Left lung (tissue), 4 donors: ENCODE measurements at regions not wholly inside any gene's neighbourhood (a gene's known extent, or its start where the extent isn't known, plus 50 kb on each side); places are given as distances from the start of the nearest gene placed in this dataset.

Experiments
- ATAC-seq: fragments of 200-7000 bp; cut with Tn5 transposase; one replicate; pipeline ENCODE4 v1.9.1; 2020; ENCODE audit warnings: moderate library complexity
- DNase-seq, 4 donors: peaks; one replicate each; pipeline ENCODE4 v3.0.0-alpha.2; 2013 to 2020
- H3K27ac ChIP-seq, 2 donors: fragments of 200-600 bp; sonication (generic) in 1 of 2; one replicate each; pipeline versions ENCODE4 v1.5.0 to v1.8.0; 2020 to 2021
- H3K27me3 ChIP-seq, 2 donors: fragments of 200-600 bp; sonication (generic) in 1 of 2; one replicate each; pipeline versions ENCODE4 v1.5.0 to v1.8.0; 2020 to 2021
- H3K36me3 ChIP-seq, 2 donors: fragments of 200-600 bp; sonication (generic) in 1 of 2; one replicate each; pipeline versions ENCODE4 v1.5.0 to v1.8.0; 2020 to 2021
- H3K4me1 ChIP-seq, 2 donors: fragments of 200-600 bp; one replicate each; pipeline ENCODE4 v1.8.0; 2021
- H3K4me3 ChIP-seq, 2 donors: fragments of 200-600 bp; sonication (generic) in 1 of 2; one replicate each; pipeline versions ENCODE4 v1.5.0 to v1.8.0; 2020 to 2021; ENCODE audit warnings: mild to moderate bottlenecking in 1 of 2
- H3K9me3 ChIP-seq, 2 donors: fragments of 200-600 bp; sonication (generic) in 1 of 2; one replicate each; pipeline versions ENCODE4 v1.5.0 to v1.8.0; 2020 to 2021
- intact Hi-C, 2 donors: fragments of 100-400 bp; cut with DNase I; formaldehyde crosslinking; loops; one replicate each; pipeline versions ENCODE4 v1.11.2 to v1.14.2; 2022
- TF ChIP-seq, protein P1 (sequence below), 2 donors: fragments of 200-600 bp; sonication (generic) in 1 of 2; IDR thresholded peaks; one replicate each; pipeline versions ENCODE4 v1.5.0 to v1.8.0; 2021; ENCODE audit warnings: antibody characterized with exemption in 2 of 2
- donor health status: DM: no; HTN: yes; CAD: no.
- donor health status: DM: no; HTN: no; CAD: no.

DNA sequence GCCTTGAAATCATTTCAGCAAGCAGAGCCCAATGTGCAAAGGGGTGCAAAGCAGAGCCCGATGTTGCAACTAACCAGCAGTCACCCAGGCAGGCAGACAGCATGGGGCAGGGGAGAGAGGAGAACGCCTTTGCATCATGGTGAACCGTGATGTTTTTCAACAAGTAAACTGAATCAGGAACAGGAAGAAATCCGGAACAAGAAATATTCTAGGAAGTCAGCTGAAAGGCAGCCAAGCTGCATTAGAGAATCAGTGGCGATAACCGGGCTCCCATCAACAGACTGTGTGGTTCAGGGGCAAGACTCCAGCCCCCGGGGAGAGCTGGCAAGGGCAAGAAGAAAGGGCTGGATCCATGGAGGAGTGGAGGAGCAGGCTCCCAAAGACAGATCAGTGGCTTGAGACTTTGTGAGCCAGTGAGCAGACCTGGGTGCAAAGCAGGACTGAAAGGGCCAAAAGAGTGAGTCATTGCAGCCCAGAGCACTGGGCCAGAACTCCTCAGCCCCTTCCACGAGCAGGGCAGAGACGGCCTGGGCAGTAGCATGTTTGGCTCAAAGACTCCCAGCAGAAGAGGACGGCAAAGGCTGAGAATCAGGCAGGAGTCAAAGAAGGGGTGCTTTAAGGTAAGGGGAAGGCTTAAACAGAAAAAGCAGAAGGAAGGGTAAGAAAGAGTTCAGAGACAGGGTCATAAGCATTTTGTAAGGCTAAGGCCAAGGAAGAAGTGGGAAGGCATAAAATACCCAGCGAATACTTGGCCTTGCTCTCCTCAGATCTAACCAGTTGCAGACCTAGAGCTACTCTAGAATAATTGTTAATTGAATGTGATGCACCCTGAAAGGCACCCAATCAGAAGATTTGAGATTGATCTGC, 155.0 kb downstream of the SETD4 start:
- ATAC-seq, result peak; percentile 70
- TF ChIP-seq, protein P1, sequence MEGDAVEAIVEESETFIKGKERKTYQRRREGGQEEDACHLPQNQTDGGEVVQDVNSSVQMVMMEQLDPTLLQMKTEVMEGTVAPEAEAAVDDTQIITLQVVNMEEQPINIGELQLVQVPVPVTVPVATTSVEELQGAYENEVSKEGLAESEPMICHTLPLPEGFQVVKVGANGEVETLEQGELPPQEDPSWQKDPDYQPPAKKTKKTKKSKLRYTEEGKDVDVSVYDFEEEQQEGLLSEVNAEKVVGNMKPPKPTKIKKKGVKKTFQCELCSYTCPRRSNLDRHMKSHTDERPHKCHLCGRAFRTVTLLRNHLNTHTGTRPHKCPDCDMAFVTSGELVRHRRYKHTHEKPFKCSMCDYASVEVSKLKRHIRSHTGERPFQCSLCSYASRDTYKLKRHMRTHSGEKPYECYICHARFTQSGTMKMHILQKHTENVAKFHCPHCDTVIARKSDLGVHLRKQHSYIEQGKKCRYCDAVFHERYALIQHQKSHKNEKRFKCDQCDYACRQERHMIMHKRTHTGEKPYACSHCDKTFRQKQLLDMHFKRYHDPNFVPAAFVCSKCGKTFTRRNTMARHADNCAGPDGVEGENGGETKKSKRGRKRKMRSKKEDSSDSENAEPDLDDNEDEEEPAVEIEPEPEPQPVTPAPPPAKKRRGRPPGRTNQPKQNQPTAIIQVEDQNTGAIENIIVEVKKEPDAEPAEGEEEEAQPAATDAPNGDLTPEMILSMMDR (IDR thresholded peaks at IDR 0.05), result no peak
- peaks cover 0 to 9% of the 10 kb centered on the region in 2 donors for H3K4me1 ChIP-seq
- peak overlapping the region in 1 of 2 donors; percentile 18 for H3K27ac ChIP-seq
- no peak overlapping the region for H3K4me3 ChIP-seq
- no peaks in the 10 kb centered on the region for H3K9me3 ChIP-seq
- DNase-seq, result no peak
- intact Hi-C loops, result no loop called here
- H3K27me3 ChIP-seq, result no peaks in the 10 kb centered on the region
- no peaks in the 10 kb centered on the region for H3K36me3 ChIP-seq

DNA sequence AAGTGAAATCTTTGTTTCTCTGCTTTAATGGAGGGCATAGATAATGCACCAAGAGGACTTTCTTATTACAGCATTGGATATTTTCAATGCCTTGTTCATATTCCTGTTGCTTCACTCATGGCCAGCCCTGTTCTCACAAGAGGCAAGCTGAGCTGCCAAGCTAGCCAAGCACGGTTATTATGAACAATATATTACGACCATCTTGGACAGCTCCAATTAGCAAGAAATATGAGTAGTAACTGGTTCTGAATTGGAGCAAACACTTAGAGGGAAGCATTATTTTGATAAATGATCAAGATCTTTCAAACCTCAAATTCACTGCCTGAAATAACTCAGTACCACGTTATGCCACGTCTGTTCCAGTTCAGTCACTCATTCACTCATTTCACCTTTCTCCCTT, 159.8 kb downstream of the SETD4 start:
- H3K4me3 ChIP-seq, result no peak overlapping the region
- DNase-seq (no peak), ATAC-seq (no peak)
- intact Hi-C loops, result no loop called here
- no peaks in the 10 kb centered on the region for H3K36me3 ChIP-seq
- TF ChIP-seq, protein P1 (IDR thresholded peaks at IDR 0.05), result no peak
- H3K4me1 ChIP-seq, result peaks cover 0 to 8% of the 10 kb centered on the region in 2 donors
- H3K27me3 ChIP-seq, result no peaks in the 10 kb centered on the region
- H3K27ac ChIP-seq, result no peak overlapping the region
- no peaks in the 10 kb centered on the region for H3K9me3 ChIP-seq

DNA sequence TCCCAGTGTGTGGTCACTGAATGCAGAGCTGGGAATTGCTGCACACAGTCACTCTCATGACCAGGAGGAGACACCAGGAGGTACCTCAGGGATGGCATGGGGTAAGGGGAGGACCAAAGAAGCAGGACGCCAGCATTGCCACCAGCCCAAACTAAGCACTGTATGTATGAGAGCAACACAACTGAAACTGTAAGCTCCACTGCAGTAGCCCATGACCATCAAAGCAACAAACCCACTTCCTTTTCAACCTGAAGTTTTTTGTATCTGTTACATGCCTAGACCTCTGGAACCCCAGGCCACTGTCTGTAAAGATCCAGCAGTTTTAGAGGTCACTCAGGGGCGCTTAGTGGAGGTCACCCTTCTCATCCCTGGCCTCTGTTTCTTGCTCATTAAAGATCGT, 164.3 kb downstream of the SETD4 start:
- intact Hi-C loops, result no loop called here
- H3K36me3 ChIP-seq, result no peaks in the 10 kb centered on the region
- DNase-seq (no peak), ATAC-seq (no peak)
- no peaks in the 10 kb centered on the region for H3K27me3 ChIP-seq
- TF ChIP-seq, protein P1 (IDR thresholded peaks at IDR 0.05), result no peak
- no peak overlapping the region for H3K4me3 ChIP-seq
- no peaks in the 10 kb centered on the region for H3K9me3 ChIP-seq
- H3K27ac ChIP-seq, result no peak overlapping the region
- no peaks in the 10 kb centered on the region for H3K4me1 ChIP-seq

DNA sequence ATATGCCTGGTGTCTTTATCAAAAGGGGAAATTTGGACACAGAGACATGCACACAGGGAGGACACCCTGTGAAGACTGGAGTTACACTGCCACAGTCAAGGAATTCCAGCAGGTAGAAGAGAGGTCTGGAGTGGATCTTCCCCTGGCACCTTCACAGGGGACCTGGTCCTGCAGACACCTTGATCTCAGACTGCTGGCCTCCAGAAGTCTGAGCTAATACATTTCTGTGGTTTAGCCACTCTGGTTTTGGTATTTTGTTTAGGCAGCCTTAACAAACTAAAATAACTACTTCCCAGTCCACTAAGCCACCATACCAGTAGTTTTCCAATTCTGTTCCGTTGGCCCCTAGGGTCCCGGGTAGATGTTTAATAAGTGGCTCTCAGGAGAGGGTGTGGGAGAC, 164.7 kb downstream of the SETD4 start:
- Histone ChIP-seq H3K9me3 (no peaks in the 10 kb centered on the region), H3K27me3 (no peaks in the 10 kb centered on the region), H3K36me3 (no peaks in the 10 kb centered on the region), H3K4me3 (no peak overlapping the region), H3K27ac (no peak overlapping the region), H3K4me1 (no peaks in the 10 kb centered on the region)
- ATAC-seq (no peak), DNase-seq (no peak)
- TF ChIP-seq, protein P1 (IDR thresholded peaks at IDR 0.05), result no peak
- intact Hi-C loops, result no loop called here

DNA sequence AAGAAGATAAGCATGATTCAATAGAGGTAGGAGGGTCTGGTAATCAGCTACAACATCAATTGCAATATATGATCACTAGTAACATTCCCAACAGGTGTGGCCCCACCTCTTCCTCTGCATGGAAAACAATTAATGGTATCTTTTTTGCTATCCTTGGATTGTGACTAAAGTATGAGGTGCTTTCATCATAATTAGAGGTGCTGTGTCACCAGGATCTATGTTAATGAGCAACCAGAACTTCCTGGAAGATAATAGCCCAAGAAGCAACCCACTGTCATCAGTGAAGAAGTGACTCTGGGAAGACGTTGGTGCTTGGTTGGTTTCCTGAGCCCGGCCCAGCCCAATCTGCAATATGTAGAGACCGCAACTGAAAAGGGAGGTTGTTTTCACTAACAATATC, 167.2 kb downstream of the SETD4 start:
- no peaks in the 10 kb centered on the region for H3K36me3 ChIP-seq
- DNase-seq (no peak), ATAC-seq (no peak)
- H3K4me1 ChIP-seq, result no peaks in the 10 kb centered on the region
- H3K27me3 ChIP-seq, result no peaks in the 10 kb centered on the region
- H3K4me3 ChIP-seq, result no peak overlapping the region
- TF ChIP-seq, protein P1 (IDR thresholded peaks at IDR 0.05), result no peak
- no peak overlapping the region for H3K27ac ChIP-seq
- intact Hi-C loops, result no loop called here
- H3K9me3 ChIP-seq, result no peaks in the 10 kb centered on the region
